DOHH2 (cell line): ENCODE measurements at regions not wholly inside any gene's neighbourhood (a gene's known extent, or its start where the extent isn't known, plus 50 kb on each side); places are given as distances from the start of the nearest gene placed in this dataset.

Experiments used
- H3F3A ChIP-seq: fragments of 200-600 bp; sonication (generic), shearing (Covaris generic); 2 replicates; pipeline ENCODE4 v1.6.0; 2016; ENCODE audit warnings: antibody characterized with exemption, mild to moderate bottlenecking; ENCODE audit not compliant: control insufficient read depth, insufficient read depth
- H3K27ac ChIP-seq: fragments of 200-600 bp; sonication (generic); 2 replicates; pipeline ENCODE4 v1.5.1; 2014; ENCODE audit warnings: low read depth, mild to moderate bottlenecking, low read length, moderate library complexity
- H3K27me3 ChIP-seq: fragments of 200-600 bp; sonication (generic); 2 replicates; pipeline ENCODE4 v1.6.1; 2014; ENCODE audit warnings: mild to moderate bottlenecking, low read length, mixed read lengths; ENCODE audit not compliant: control insufficient read depth
- H3K36me3 ChIP-seq: fragments of 200-600 bp; sonication (generic); 2 replicates; pipeline ENCODE4 v1.6.1; 2014; ENCODE audit warnings: mild to moderate bottlenecking, low read length, moderate library complexity, mixed read lengths; ENCODE audit not compliant: control insufficient read depth
- H3K4me1 ChIP-seq: fragments of 200-600 bp; sonication (generic); 2 replicates; pipeline ENCODE4 v1.6.1; 2014; ENCODE audit warnings: mild to moderate bottlenecking, low read length, mixed read lengths; ENCODE audit not compliant: control insufficient read depth
- H3K4me2 ChIP-seq: fragments of 200-600 bp; sonication (generic); 2 replicates; pipeline ENCODE4 v1.6.0; 2014; ENCODE audit warnings: mild to moderate bottlenecking, low read length, moderate library complexity
- H3K4me3 ChIP-seq: fragments of 200-600 bp; sonication (generic); 2 replicates; pipeline ENCODE4 v1.5.1; 2014; ENCODE audit warnings: mild to moderate bottlenecking, low read length, mixed read lengths
- H3K79me2 ChIP-seq: fragments of 200-600 bp; sonication (generic); 2 replicates; pipeline ENCODE4 v1.6.1; 2014; ENCODE audit warnings: mild to moderate bottlenecking, low read length, mixed read lengths; ENCODE audit not compliant: control insufficient read depth
- H3K9me2 ChIP-seq: fragments of 200-600 bp; sonication (generic); replicated peaks from 2 replicates; pipeline ENCODE4 v1.6.1; 2014; ENCODE audit warnings: mild to moderate bottlenecking, low read length, mixed read lengths; ENCODE audit not compliant: control insufficient read depth
- H3K9me3 ChIP-seq: fragments of 200-600 bp; sonication (generic); 2 replicates; pipeline ENCODE4 v1.6.1; 2014; ENCODE audit warnings: antibody characterized with exemption, low read length, mixed read lengths; ENCODE audit not compliant: control insufficient read depth, insufficient read depth
- H4K20me1 ChIP-seq: fragments of 200-600 bp; sonication (generic); 2 replicates; pipeline ENCODE4 v1.6.0; 2014; ENCODE audit warnings: low read depth, mild to moderate bottlenecking, antibody characterized with exemption, low read length, moderate library complexity; ENCODE audit not compliant: control insufficient read depth, insufficient read depth
- CTCF ChIP-seq: fragments of 200-600 bp; sonication (generic); IDR thresholded peaks from one replicate; pipeline ENCODE4 v1.5.1; 2014; ENCODE audit warnings: antibody characterized with exemption, mild to moderate bottlenecking, low read depth, low read length; ENCODE audit not compliant: poor library complexity, severe bottlenecking
- EZH2phosphoT487 ChIP-seq: fragments of 200-600 bp; sonication (generic); IDR thresholded peaks from 2 replicates; pipeline ENCODE4 v1.6.1; 2017; ENCODE audit warnings: borderline replicate concordance, mild to moderate bottlenecking, antibody characterized with exemption, low read length, moderate library complexity, mixed read lengths

DNA sequence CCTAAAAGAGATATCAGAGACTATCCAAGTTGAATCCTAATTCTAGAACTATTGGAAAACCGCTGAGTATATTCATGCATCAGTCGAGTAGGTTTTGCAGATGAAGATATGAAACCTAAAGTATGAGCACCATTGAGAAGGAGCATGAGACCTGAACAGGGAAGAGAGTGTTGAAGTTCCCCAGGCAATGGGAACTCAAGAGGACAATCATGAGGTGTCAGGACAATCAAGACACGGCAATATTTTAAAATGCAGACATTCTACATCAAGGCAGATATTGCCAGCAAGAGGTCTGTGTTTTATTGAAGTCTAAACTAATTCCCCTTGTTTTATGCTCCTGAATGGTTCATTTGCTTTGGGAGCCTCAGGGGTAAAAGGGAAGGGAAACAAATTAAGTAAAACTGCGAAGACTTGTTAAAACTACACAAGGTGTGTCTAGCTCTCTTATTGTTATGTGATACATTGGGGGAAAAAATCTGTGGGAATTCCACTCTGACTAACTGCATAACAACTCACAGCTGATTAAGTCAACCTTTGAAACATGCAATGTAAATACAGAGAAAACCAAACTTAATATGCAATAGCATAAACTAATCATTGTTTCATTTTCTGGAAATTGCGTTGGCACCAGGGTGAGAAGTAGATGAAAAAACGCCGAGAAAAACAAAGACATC, 347.9 kb upstream of the ADGRL2 start:
- Histone ChIP-seq H3K79me2 (no peaks in the 10 kb centered on the region), H3K4me2 (no peak overlapping the region), H3K4me3 (no peak overlapping the region), H3F3A (no peaks in the 10 kb centered on the region), H3K4me1 (no peaks in the 10 kb centered on the region), H4K20me1 (no peaks in the 10 kb centered on the region), H3K9me3 (no peaks in the 10 kb centered on the region), H3K36me3 (no peaks in the 10 kb centered on the region), H3K27ac (no peak overlapping the region), H3K27me3 (no peaks in the 10 kb centered on the region), H3K9me2 (no peaks in the 10 kb centered on the region)
- no peak for TF ChIP-seq CTCF
- no peak for TF ChIP-seq EZH2phosphoT487

- no peaks in the 10 kb centered on the region for H4K20me1 ChIP-seq
- no peak overlapping the region for H3K4me3 ChIP-seq
- no peaks in the 10 kb centered on the region for H3K9me2 ChIP-seq
- no peaks in the 10 kb centered on the region for H3K9me3 ChIP-seq
- no peaks in the 10 kb centered on the region for H3F3A ChIP-seq
- H3K79me2 ChIP-seq, result no peaks in the 10 kb centered on the region
- TF ChIP-seq CTCF (no peak), EZH2phosphoT487 (no peak)
- no peak overlapping the region for H3K27ac ChIP-seq
- H3K36me3 ChIP-seq, result no peaks in the 10 kb centered on the region
- H3K4me2 ChIP-seq, result no peak overlapping the region
- H3K27me3 ChIP-seq, result no peaks in the 10 kb centered on the region
- H3K4me1 ChIP-seq, result no peaks in the 10 kb centered on the region
Measured at GRCh38 chr1:81449786-81450185, 350.9 kb upstream of the ADGRL2 start.

DNA sequence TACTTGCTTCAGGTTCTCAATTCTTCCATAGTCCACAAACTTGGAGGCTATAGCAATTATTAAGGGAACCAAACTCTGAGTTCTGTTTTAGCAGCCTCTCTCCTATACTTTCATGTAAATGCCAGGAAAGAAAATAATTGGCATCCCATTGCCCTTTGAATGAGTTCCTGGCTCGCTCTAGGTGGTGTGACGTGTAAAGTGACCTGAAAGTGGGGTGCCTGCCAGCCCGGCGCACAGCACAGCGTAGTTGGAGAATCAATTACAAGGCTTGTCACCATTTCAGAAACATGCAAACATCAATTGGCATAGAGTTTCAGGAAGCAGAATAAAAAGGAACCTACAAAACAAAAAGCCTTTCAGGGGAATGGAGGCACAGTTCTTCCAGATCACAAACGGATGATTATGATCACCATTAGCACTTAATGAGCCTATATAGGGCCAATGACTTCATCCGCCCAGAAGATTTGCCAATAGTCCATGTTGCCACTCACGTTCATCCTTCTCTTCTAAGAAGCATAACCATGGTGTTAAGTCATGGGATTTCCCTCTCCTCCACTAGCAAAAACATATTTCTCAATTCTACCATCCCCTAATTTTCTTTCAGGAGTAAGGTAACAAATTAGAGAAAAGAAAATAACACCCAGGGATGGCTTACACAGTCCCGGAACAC, 354.6 kb upstream of the ADGRL2 start:
- H3K9me2 ChIP-seq, result no peaks in the 10 kb centered on the region
- no peaks in the 10 kb centered on the region for H3K4me1 ChIP-seq
- TF ChIP-seq EZH2phosphoT487, result no peak
- TF ChIP-seq CTCF, result no peak
- H3K36me3 ChIP-seq, result no peaks in the 10 kb centered on the region
- no peaks in the 10 kb centered on the region for H3K79me2 ChIP-seq
- no peaks in the 10 kb centered on the region for H3K27me3 ChIP-seq
- no peak overlapping the region for H3K27ac ChIP-seq
- no peaks in the 10 kb centered on the region for H4K20me1 ChIP-seq
- no peak overlapping the region for H3K4me3 ChIP-seq
- H3K9me3 ChIP-seq, result no peaks in the 10 kb centered on the region
- H3K4me2 ChIP-seq, result no peak overlapping the region
- no peaks in the 10 kb centered on the region for H3F3A ChIP-seq
